Erythroblast (primary cell): ENCODE measurements at regions not wholly inside any gene's neighbourhood (a gene's known extent, or its start where the extent isn't known, plus 50 kb on each side); places are given as distances from the start of the nearest gene placed in this dataset.

Experiments used
- DNase-seq, 2 experiments: peaks; one replicate each; lab custom pipeline; 2025; lab: John Stamatoyannopoulos, UW
- GATA1 ChIP-seq: IDR thresholded peaks from 2 replicates; pipeline ENCODE4 v1.6.1; 2011; ENCODE audit warnings: low read depth, mild to moderate bottlenecking, control low read depth, low read length, moderate library complexity
- POLR2A ChIP-seq: IDR thresholded peaks from 2 replicates; pipeline ENCODE4 v1.6.1; 2011; ENCODE audit warnings: mild to moderate bottlenecking, low read length

GRCh38 chr2:220473611-220474010 lies 846.2 kb downstream of the SLC4A3 start:
- no peak for TF ChIP-seq POLR2A
- DNase-seq = no peak

- DNase-seq = no peak
- TF ChIP-seq GATA1 (no peak), POLR2A (no peak)
Observed at GRCh38 chr2:220476877-220477276, 849.4 kb downstream of the SLC4A3 start.

- DNase-seq = no peak
- TF ChIP-seq POLR2A (no peak), GATA1 (no peak)
Observed at GRCh38 chr2:220478305-220479058, 851.1 kb downstream of the SLC4A3 start.

- no peak for DNase-seq
- no peak for TF ChIP-seq POLR2A
- no peak for TF ChIP-seq GATA1
Observed at GRCh38 chr2:220482716-220483115, 855.3 kb downstream of the SLC4A3 start.

- no peak for DNase-seq
- no peak for TF ChIP-seq GATA1
- no peak for TF ChIP-seq POLR2A
Observed at GRCh38 chr2:220489121-220489520, 861.7 kb downstream of the SLC4A3 start.

- TF ChIP-seq POLR2A (no peak), GATA1 (no peak)
- DNase-seq = no peak
Observed at GRCh38 chr2:220491670-220492069, 864.2 kb downstream of the SLC4A3 start.

- DNase-seq = no peak
- TF ChIP-seq GATA1 (no peak), POLR2A (no peak)
Observed at GRCh38 chr2:220493871-220494525, 866.6 kb downstream of the SLC4A3 start.

- TF ChIP-seq POLR2A (no peak), GATA1 (no peak)
Observed at GRCh38 chr2:220496513-220496912, 869.1 kb downstream of the SLC4A3 start.

GRCh38 chr2:220499225-220499624 lies 871.8 kb downstream of the SLC4A3 start:
- DNase-seq = no peak
- no peak for TF ChIP-seq GATA1
- TF ChIP-seq POLR2A = no peak

More at GRCh38 chr2:220496513-220496912, 869.1 kb downstream of the SLC4A3 start:
- DNase-seq = no peak

GRCh38 chr2:220502539-220502938 lies 875.1 kb downstream of the SLC4A3 start:
- TF ChIP-seq POLR2A (no peak), GATA1 (no peak)
- DNase-seq = no peak

- no peak for TF ChIP-seq POLR2A
- TF ChIP-seq GATA1 = no peak
- no peak for DNase-seq
Observed at GRCh38 chr2:220503431-220503830, 876.0 kb downstream of the SLC4A3 start.

- no peak for DNase-seq
- no peak for TF ChIP-seq GATA1
- TF ChIP-seq POLR2A = no peak
Observed at GRCh38 chr2:220504938-220505503, 877.6 kb downstream of the SLC4A3 start.

GRCh38 chr2:220506466-220506865 lies 879.0 kb downstream of the SLC4A3 start:
- no peak for TF ChIP-seq GATA1
- TF ChIP-seq POLR2A = no peak

GRCh38 chr2:220509096-220509757 lies 881.8 kb downstream of the SLC4A3 start:
- no peak for TF ChIP-seq POLR2A
- no peak for DNase-seq

More at GRCh38 chr2:220506466-220506865, 879.0 kb downstream of the SLC4A3 start:
- no peak for DNase-seq
